ENCODE measurements at regions not wholly inside any gene's neighbourhood (a gene's known extent, or its start where the extent isn't known, plus 50 kb on each side); places are given as distances from the start of the nearest gene placed in this dataset.

DNA sequence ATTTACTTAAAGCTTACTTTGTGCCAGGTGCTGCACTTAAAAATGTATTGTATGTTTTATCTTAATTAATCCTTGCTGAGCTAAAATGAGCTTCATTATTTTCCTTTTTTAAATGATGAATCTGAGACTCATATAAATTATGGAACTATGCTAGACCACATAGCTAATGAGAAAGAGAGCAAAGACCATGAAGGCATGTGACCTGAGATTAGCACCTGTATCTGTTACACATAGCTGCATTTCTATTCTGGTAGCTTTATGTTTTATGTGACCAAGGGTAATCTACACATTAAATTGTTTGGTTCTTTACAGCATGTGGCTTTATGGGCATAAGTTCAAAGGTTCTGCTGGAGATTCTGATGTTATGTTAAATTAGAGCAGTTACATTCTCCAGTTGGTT, 839.1 kb upstream of the SORCS1 start:
- Histone ChIP-seq H3K9me3 (ENCODE audit: low read length) (no peaks in the 10 kb centered on the region), H3K9me2 (ENCODE audit: low read depth, low read length) (no peaks in the 10 kb centered on the region), H3K27ac (ENCODE audit: low read depth, low read length, poor library complexity, severe bottlenecking) (no peak overlapping the region), H2AFZ (ENCODE audit: low read length) (no peak overlapping the region), H3F3A (ENCODE audit: insufficient read depth, low read length) (no peaks in the 10 kb centered on the region), H3K4me2 (ENCODE audit: low read length) (no peak overlapping the region), H3K9ac (ENCODE audit: low read length) (no peak overlapping the region), H3K27me3 (ENCODE audit: insufficient read depth, low read length) (no peaks in the 10 kb centered on the region), H4K20me1 (ENCODE audit: insufficient read depth, low read length) (no peaks in the 10 kb centered on the region), H3K79me2 (ENCODE audit: insufficient read depth, low read length) (no peaks in the 10 kb centered on the region), H3K36me3 (ENCODE audit: insufficient read depth, low read length) (no peaks in the 10 kb centered on the region), H3K4me1 (ENCODE audit: insufficient read depth, low read length, severe bottlenecking) (no peaks in the 10 kb centered on the region), H3K4me3 (ENCODE audit: low read depth, low read length, poor library complexity, severe bottlenecking) (no peak overlapping the region)
- TF ChIP-seq EZH2 (IDR thresholded peaks at IDR 0.05; ENCODE audit: borderline replicate concordance, low read length): no peak
- TF ChIP-seq, protein P1, sequence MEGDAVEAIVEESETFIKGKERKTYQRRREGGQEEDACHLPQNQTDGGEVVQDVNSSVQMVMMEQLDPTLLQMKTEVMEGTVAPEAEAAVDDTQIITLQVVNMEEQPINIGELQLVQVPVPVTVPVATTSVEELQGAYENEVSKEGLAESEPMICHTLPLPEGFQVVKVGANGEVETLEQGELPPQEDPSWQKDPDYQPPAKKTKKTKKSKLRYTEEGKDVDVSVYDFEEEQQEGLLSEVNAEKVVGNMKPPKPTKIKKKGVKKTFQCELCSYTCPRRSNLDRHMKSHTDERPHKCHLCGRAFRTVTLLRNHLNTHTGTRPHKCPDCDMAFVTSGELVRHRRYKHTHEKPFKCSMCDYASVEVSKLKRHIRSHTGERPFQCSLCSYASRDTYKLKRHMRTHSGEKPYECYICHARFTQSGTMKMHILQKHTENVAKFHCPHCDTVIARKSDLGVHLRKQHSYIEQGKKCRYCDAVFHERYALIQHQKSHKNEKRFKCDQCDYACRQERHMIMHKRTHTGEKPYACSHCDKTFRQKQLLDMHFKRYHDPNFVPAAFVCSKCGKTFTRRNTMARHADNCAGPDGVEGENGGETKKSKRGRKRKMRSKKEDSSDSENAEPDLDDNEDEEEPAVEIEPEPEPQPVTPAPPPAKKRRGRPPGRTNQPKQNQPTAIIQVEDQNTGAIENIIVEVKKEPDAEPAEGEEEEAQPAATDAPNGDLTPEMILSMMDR (IDR thresholded peaks at IDR 0.05; ENCODE audit: low read length): no peak

DNA sequence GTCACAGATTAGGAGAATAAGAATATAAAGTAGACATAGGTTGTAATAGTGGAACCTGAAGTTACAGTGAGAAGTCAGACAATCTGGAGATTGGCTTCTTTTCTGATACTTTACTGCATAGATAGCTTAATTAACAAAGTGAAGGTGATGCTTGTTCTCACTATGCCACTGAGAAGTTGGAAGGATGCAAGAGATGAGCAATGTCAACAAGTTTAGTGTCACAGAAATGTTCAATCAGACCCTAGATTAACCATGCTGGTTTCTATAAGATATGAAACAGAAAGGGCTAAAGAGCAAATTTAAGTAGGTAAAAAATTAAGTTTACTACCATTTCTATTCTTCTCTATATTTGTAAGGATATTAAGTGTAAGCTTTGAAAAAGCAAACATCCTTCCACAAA, 838.6 kb upstream of the SORCS1 start:
- Histone ChIP-seq H3K9me2 (ENCODE audit: low read depth, low read length) (no peaks in the 10 kb centered on the region), H4K20me1 (ENCODE audit: insufficient read depth, low read length) (no peaks in the 10 kb centered on the region), H3K9me3 (ENCODE audit: low read length) (no peaks in the 10 kb centered on the region), H3K4me1 (ENCODE audit: insufficient read depth, low read length, severe bottlenecking) (no peaks in the 10 kb centered on the region), H3K9ac (ENCODE audit: low read length) (no peak overlapping the region), H3K27me3 (ENCODE audit: insufficient read depth, low read length) (no peaks in the 10 kb centered on the region), H3K4me2 (ENCODE audit: low read length) (no peak overlapping the region), H3K79me2 (ENCODE audit: insufficient read depth, low read length) (no peaks in the 10 kb centered on the region), H3F3A (ENCODE audit: insufficient read depth, low read length) (no peaks in the 10 kb centered on the region), H2AFZ (ENCODE audit: low read length) (no peak overlapping the region), H3K4me3 (ENCODE audit: low read depth, low read length, poor library complexity, severe bottlenecking) (no peak overlapping the region), H3K36me3 (ENCODE audit: insufficient read depth, low read length) (no peaks in the 10 kb centered on the region), H3K27ac (ENCODE audit: low read depth, low read length, poor library complexity, severe bottlenecking) (no peak overlapping the region)
- TF ChIP-seq EZH2 (IDR thresholded peaks at IDR 0.05; ENCODE audit: borderline replicate concordance, low read length): no peak
- TF ChIP-seq, protein P1 (IDR thresholded peaks at IDR 0.05; ENCODE audit: low read length): no peak

DNA sequence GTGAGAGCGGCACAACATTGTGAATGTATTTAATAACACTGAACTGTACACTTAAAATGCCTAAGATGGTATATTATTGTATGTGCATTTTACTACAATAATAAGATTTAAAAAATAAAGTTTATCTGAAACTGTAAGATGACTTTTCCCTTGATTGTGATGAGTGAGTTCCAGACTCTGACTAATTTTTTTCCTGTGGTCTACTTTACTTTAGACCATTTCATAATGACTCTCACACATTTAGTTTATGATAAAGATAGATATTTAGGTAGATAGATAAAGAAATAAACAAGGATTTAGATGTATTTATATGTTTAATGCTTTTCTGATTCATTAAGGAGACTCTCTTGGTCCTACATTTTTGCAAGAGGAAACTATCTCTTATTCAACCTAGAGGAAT, 835.9 kb upstream of the SORCS1 start:
- H3K4me2 ChIP-seq (ENCODE audit: low read length): no peak overlapping the region
- H2AFZ ChIP-seq (ENCODE audit: low read length): no peak overlapping the region
- H3K36me3 ChIP-seq (ENCODE audit: insufficient read depth, low read length): no peaks in the 10 kb centered on the region
- no peak overlapping the region for H3K27ac ChIP-seq (ENCODE audit: low read depth, low read length, poor library complexity, severe bottlenecking)
- H3K4me1 ChIP-seq (ENCODE audit: insufficient read depth, low read length, severe bottlenecking): no peaks in the 10 kb centered on the region
- no peaks in the 10 kb centered on the region for H3K79me2 ChIP-seq (ENCODE audit: insufficient read depth, low read length)
- no peaks in the 10 kb centered on the region for H3K27me3 ChIP-seq (ENCODE audit: insufficient read depth, low read length)
- TF ChIP-seq, protein P1 (IDR thresholded peaks at IDR 0.05; ENCODE audit: low read length): no peak
- TF ChIP-seq EZH2 (IDR thresholded peaks at IDR 0.05; ENCODE audit: borderline replicate concordance, low read length): no peak
- no peak overlapping the region for H3K9ac ChIP-seq (ENCODE audit: low read length)
- H3K9me2 ChIP-seq (ENCODE audit: low read depth, low read length): no peaks in the 10 kb centered on the region
- H3K4me3 ChIP-seq (ENCODE audit: low read depth, low read length, poor library complexity, severe bottlenecking): no peak overlapping the region
- no peaks in the 10 kb centered on the region for H4K20me1 ChIP-seq (ENCODE audit: insufficient read depth, low read length)
- no peaks in the 10 kb centered on the region for H3F3A ChIP-seq (ENCODE audit: insufficient read depth, low read length)
- H3K9me3 ChIP-seq (ENCODE audit: low read length): no peaks in the 10 kb centered on the region

All from OCI-LY1 (cell line).